BE2C (cell line): ENCODE measurements at regions not wholly inside any gene's neighbourhood (a gene's known extent, or its start where the extent isn't known, plus 50 kb on each side); places are given as distances from the start of the nearest gene placed in this dataset.

Source experiments
- DNase-seq: peaks from one replicate; pipeline ENCODE4 v3.0.0-alpha.2; 2020
- H3K27me3 ChIP-seq: fragments of 250-450 bp; sonication (Bioruptor Pico); 2 replicates; pipeline ENCODE4 v1.5.1; 2020; ENCODE audit warnings: mild to moderate bottlenecking
- H3K36me3 ChIP-seq: fragments of 250-450 bp; sonication (Bioruptor Pico); 2 replicates; pipeline ENCODE4 v1.5.1; 2020; ENCODE audit warnings: mild to moderate bottlenecking
- H3K4me1 ChIP-seq: fragments of 250-450 bp; sonication (Bioruptor Pico); 2 replicates; pipeline ENCODE4 v1.5.1; 2020
- H3K4me3 ChIP-seq: 2 replicates; pipeline ENCODE4 v1.5.1; 2011; ENCODE audit warnings: low read depth, low read length
- H3K9me3 ChIP-seq: fragments of 250-450 bp; sonication (Bioruptor Pico); 2 replicates; pipeline ENCODE4 v1.5.1; 2020
- CTCF ChIP-seq: IDR thresholded peaks from 2 replicates; pipeline ENCODE4 v1.5.1; 2012; ENCODE audit warnings: mild to moderate bottlenecking, low read depth, low read length

- Histone ChIP-seq H3K4me3 (no peak overlapping the region), H3K27me3 (no peaks in the 10 kb centered on the region), H3K4me1 (no peaks in the 10 kb centered on the region), H3K36me3 (no peaks in the 10 kb centered on the region), H3K9me3 (no peaks in the 10 kb centered on the region)
- no peak for DNase-seq
- TF ChIP-seq CTCF, result no peak
Measured at GRCh38 chrX:128754130-128754529, 701.9 kb upstream of the ACTRT1 start.

- Histone ChIP-seq H3K36me3 (no peaks in the 10 kb centered on the region), H3K4me3 (no peak overlapping the region), H3K4me1 (no peaks in the 10 kb centered on the region), H3K27me3 (no peaks in the 10 kb centered on the region), H3K9me3 (no peaks in the 10 kb centered on the region)
- DNase-seq, result no peak
- TF ChIP-seq CTCF, result no peak
Measured at GRCh38 chrX:128739539-128739938, 687.3 kb upstream of the ACTRT1 start.

GRCh38 chrX:128728943-128729342 is 676.7 kb upstream of the ACTRT1 start:
- DNase-seq, result no peak
- no peaks in the 10 kb centered on the region for H3K36me3 ChIP-seq
- H3K27me3 ChIP-seq, result no peaks in the 10 kb centered on the region
- peaks cover 7% of the 10 kb centered on the region; the same call in 1 of the 2 replicates for H3K4me1 ChIP-seq
- H3K9me3 ChIP-seq, result no peaks in the 10 kb centered on the region
- no peak for TF ChIP-seq CTCF
- H3K4me3 ChIP-seq, result no peak overlapping the region

- Histone ChIP-seq H3K9me3 (no peaks in the 10 kb centered on the region), H3K27me3 (no peaks in the 10 kb centered on the region), H3K4me3 (no peak overlapping the region), H3K4me1 (peaks cover 13% of the 10 kb centered on the region), H3K36me3 (no peaks in the 10 kb centered on the region)
- DNase-seq, result peak; percentile 36
- no peak for TF ChIP-seq CTCF
Measured at GRCh38 chrX:128717635-128718578, 665.7 kb upstream of the ACTRT1 start.

- TF ChIP-seq CTCF, result no peak
- no peak overlapping the region for H3K4me3 ChIP-seq
- H3K9me3 ChIP-seq, result no peaks in the 10 kb centered on the region
- H3K36me3 ChIP-seq, result no peaks in the 10 kb centered on the region
- peaks cover 13% of the 10 kb centered on the region for H3K4me1 ChIP-seq
- H3K27me3 ChIP-seq, result no peaks in the 10 kb centered on the region
- no peak for DNase-seq
Measured at GRCh38 chrX:128714425-128714824, 662.2 kb upstream of the ACTRT1 start.

- H3K4me1 ChIP-seq, result peaks cover 11% of the 10 kb centered on the region
- H3K9me3 ChIP-seq, result no peaks in the 10 kb centered on the region
- TF ChIP-seq CTCF, result no peak
- H3K27me3 ChIP-seq, result no peaks in the 10 kb centered on the region
- no peaks in the 10 kb centered on the region for H3K36me3 ChIP-seq
- H3K4me3 ChIP-seq, result no peak overlapping the region
- peak; percentile 17 for DNase-seq
Measured at GRCh38 chrX:128699716-128700285, 647.6 kb upstream of the ACTRT1 start.
